Colon (tissue), 2 donors: ENCODE measurements at regions not wholly inside any gene's neighbourhood (a gene's known extent, or its start where the extent isn't known, plus 50 kb on each side); places are given as distances from the start of the nearest gene placed in this dataset.
"Not testable (repeated sequence)": the region's sequence is repeated elsewhere in the genome, so short reads cannot be mapped to it uniquely, and the experiment has no call there.

Experiments
- FAIRE-seq: peaks from 2 replicates; lab custom pipeline; 2012; peaks lifted over from hg19 to GRCh38; lab: Jason Lieb, UNC
- donor health status: control.
- donor health status: control.

- no peak for FAIRE-seq
Observed at GRCh38 chr9:81430727-81431126, 258.6 kb downstream of the TLE1 start.

GRCh38 chr9:81427870-81428269, 261.5 kb downstream of the TLE1 start:
- FAIRE-seq: no peak

- FAIRE-seq: no peak
Observed at GRCh38 chr9:81424431-81424830, 264.9 kb downstream of the TLE1 start.

GRCh38 chr9:81423589-81424326, 265.6 kb downstream of the TLE1 start:
- no peak for FAIRE-seq

- FAIRE-seq: not testable (repeated sequence)
Observed at GRCh38 chr9:81421090-81421489, 268.3 kb downstream of the TLE1 start.

- FAIRE-seq: no peak
Observed at GRCh38 chr9:81420024-81420423, 269.3 kb downstream of the TLE1 start.

GRCh38 chr9:81417941-81418340, 271.4 kb downstream of the TLE1 start:
- no peak for FAIRE-seq

- FAIRE-seq: no peak
Observed at GRCh38 chr9:81417299-81417675, 272.1 kb downstream of the TLE1 start.

GRCh38 chr9:81416476-81417298, 272.7 kb downstream of the TLE1 start:
- FAIRE-seq: no peak

- FAIRE-seq: no peak
Observed at GRCh38 chr9:81414836-81415235, 274.5 kb downstream of the TLE1 start.

- no peak for FAIRE-seq
Observed at GRCh38 chr9:81411961-81412360, 277.4 kb downstream of the TLE1 start.

GRCh38 chr9:81410201-81410600, 279.1 kb downstream of the TLE1 start:
- FAIRE-seq: no peak

GRCh38 chr9:81408951-81409350, 280.4 kb downstream of the TLE1 start:
- no peak for FAIRE-seq

GRCh38 chr9:81404931-81405598, 284.3 kb downstream of the TLE1 start:
- FAIRE-seq: no peak

GRCh38 chr9:81397481-81398381, 291.6 kb downstream of the TLE1 start:
- no peak for FAIRE-seq

- no peak for FAIRE-seq
Observed at GRCh38 chr9:81396528-81396927, 292.8 kb downstream of the TLE1 start.

- no peak for FAIRE-seq
Observed at GRCh38 chr9:81395676-81396054, 293.7 kb downstream of the TLE1 start.

GRCh38 chr9:81394881-81395675, 294.3 kb downstream of the TLE1 start:
- FAIRE-seq: no peak

- FAIRE-seq: no peak
Observed at GRCh38 chr9:81393985-81394811, 295.1 kb downstream of the TLE1 start.

GRCh38 chr9:81391457-81391825, 297.9 kb downstream of the TLE1 start:
- FAIRE-seq: no peak
